Neural cell (in vitro differentiated cells): ENCODE measurements at regions not wholly inside any gene's neighbourhood (a gene's known extent, or its start where the extent isn't known, plus 50 kb on each side); places are given as distances from the start of the nearest gene placed in this dataset.
"Not testable (repeated sequence)": the region's sequence is repeated elsewhere in the genome, so short reads cannot be mapped to it uniquely, and the experiment has no call there.

Source experiments
- H2AFZ ChIP-seq: fragments of 200-600, 300-800 bp; sonication (generic), shearing (Covaris generic); 2 replicates; pipeline ENCODE4 v1.6.0; 2014; ENCODE audit warnings: low read depth, mild to moderate bottlenecking, antibody characterized with exemption, low read length, moderate library complexity
- H3F3A ChIP-seq: fragments of 200-600 bp; shearing (Covaris generic); 2 replicates; pipeline ENCODE4 v1.6.1; 2016; ENCODE audit warnings: mild to moderate bottlenecking, moderate library complexity, mixed read lengths, antibody characterized with exemption, low read length; ENCODE audit not compliant: insufficient read depth, poor library complexity, severe bottlenecking
- H3K27ac ChIP-seq: fragments of 200-600, 300-800 bp; sonication (generic), shearing (Covaris generic); 2 replicates; pipeline ENCODE4 v1.5.1; 2014; ENCODE audit warnings: mild to moderate bottlenecking, low read length, moderate library complexity
- H3K27me3 ChIP-seq: fragments of 300-800, 200-600 bp; sonication (generic), shearing (Covaris generic); 2 replicates; pipeline ENCODE4 v1.6.0; 2014; ENCODE audit warnings: mild to moderate bottlenecking, low read depth, low read length, moderate library complexity; ENCODE audit not compliant: insufficient read depth
- H3K36me3 ChIP-seq: fragments of 300-800, 200-600 bp; sonication (generic), shearing (Covaris generic); 2 replicates; pipeline ENCODE4 v1.5.1; 2014; ENCODE audit warnings: mild to moderate bottlenecking, antibody characterized with exemption, low read length, moderate library complexity; ENCODE audit not compliant: insufficient read depth
- H3K4me2 ChIP-seq: fragments of 300-800, 200-600 bp; sonication (generic), shearing (Covaris generic); 2 replicates; pipeline ENCODE4 v1.6.0; 2014; ENCODE audit warnings: mild to moderate bottlenecking, low read length
- H3K4me3 ChIP-seq: fragments of 300-800, 200-600 bp; sonication (generic), shearing (Covaris generic); 2 replicates; pipeline ENCODE4 v1.5.1; 2014; ENCODE audit warnings: mild to moderate bottlenecking, low read length, moderate library complexity
- H3K79me2 ChIP-seq: fragments of 200-600 bp; shearing (Covaris generic); replicated peaks from 2 replicates; pipeline ENCODE4 v1.6.0; 2014; ENCODE audit warnings: mild to moderate bottlenecking, low read length, moderate library complexity; ENCODE audit not compliant: insufficient read depth
- H3K9ac ChIP-seq: fragments of 300-800, 200-600 bp; sonication (generic), shearing (Covaris generic); 2 replicates; pipeline ENCODE4 v1.6.1; 2016; ENCODE audit warnings: mild to moderate bottlenecking, low read length, mixed read lengths
- H3K9me2 ChIP-seq: fragments of 200-600 bp; shearing (Covaris generic); 2 replicates; pipeline ENCODE4 v1.6.1; 2016; ENCODE audit warnings: mild to moderate bottlenecking, low read length, mixed read lengths; ENCODE audit not compliant: insufficient read depth
- H3K9me3 ChIP-seq: fragments of 200-600, 300-800 bp; sonication (generic), shearing (Covaris generic); 2 replicates; pipeline ENCODE4 v1.6.1; 2016; ENCODE audit warnings: mild to moderate bottlenecking, mixed run types, low read length, moderate library complexity, mixed read lengths
- H4K20me1 ChIP-seq: fragments of 200-600 bp; shearing (Covaris generic); 2 replicates; pipeline ENCODE4 v1.6.1; 2016; ENCODE audit warnings: mild to moderate bottlenecking, mixed run types; ENCODE audit not compliant: insufficient read depth
- EP300 ChIP-seq: fragments of 450-650 bp; conservative IDR thresholded peaks from 2 replicates; pipeline ENCODE4 v1.6.1; 2014; ENCODE audit warnings: antibody characterized with exemption, mild to moderate bottlenecking, moderate library complexity; ENCODE audit not compliant: poor library complexity, severe bottlenecking
- EZH2 ChIP-seq: fragments of 200-600, 300-800 bp; shearing (Covaris generic), sonication (generic); IDR thresholded peaks from 2 replicates; pipeline ENCODE4 v1.6.1; 2014; ENCODE audit warnings: antibody characterized with exemption, low read length, borderline replicate concordance, mild to moderate bottlenecking; ENCODE audit not compliant: insufficient read depth, poor library complexity, severe bottlenecking
- MXI1 ChIP-seq: fragments of 450-650 bp; conservative IDR thresholded peaks from 2 replicates; pipeline ENCODE4 v1.6.1; 2014; ENCODE audit warnings: antibody characterized with exemption, mild to moderate bottlenecking; ENCODE audit not compliant: poor library complexity, severe bottlenecking
- POLR2AphosphoS5 ChIP-seq: IDR thresholded peaks from 2 replicates; pipeline ENCODE4 v1.6.1; 2012
- RAD21 ChIP-seq: fragments of 450-650 bp; conservative IDR thresholded peaks from 2 replicates; pipeline ENCODE4 v1.6.1; 2014; ENCODE audit warnings: antibody characterized with exemption, mild to moderate bottlenecking, moderate library complexity
- REST ChIP-seq: IDR thresholded peaks from 2 replicates; pipeline ENCODE4 v1.6.1; 2012; ENCODE audit warnings: borderline replicate concordance
- SMC3 ChIP-seq: fragments of 450-650 bp; conservative IDR thresholded peaks from 2 replicates; pipeline ENCODE4 v1.6.1; 2014; ENCODE audit warnings: antibody characterized with exemption, mild to moderate bottlenecking, moderate library complexity; ENCODE audit not compliant: poor library complexity
- TAF1 ChIP-seq: IDR thresholded peaks from 2 replicates; pipeline ENCODE4 v1.6.1; 2012; ENCODE audit warnings: low read depth
- TF ChIP-seq, protein P1 (sequence below): fragments of 450-650 bp; IDR thresholded peaks from 2 replicates; pipeline ENCODE4 v1.5.1; 2014; ENCODE audit warnings: antibody characterized with exemption, mild to moderate bottlenecking, moderate library complexity; ENCODE audit not compliant: poor library complexity, severe bottlenecking

DNA sequence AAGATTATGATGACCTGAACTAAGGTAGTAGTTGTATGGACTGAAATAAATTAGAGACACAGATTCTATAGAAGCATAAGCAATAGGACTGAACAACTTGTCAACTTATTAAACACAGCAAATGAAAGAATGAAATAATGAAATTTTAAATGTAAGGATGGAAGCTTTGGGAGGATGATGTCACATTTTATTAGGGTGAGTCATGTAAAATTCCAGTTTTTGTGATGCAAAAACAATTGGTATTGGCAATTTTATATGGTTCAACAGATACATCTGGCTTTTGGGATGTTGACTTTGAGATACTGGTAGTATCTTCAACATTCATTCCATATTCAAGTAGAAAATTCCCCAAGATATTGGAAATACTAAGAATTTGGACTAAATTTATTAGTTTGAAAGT is 72.7 kb upstream of the IL15 start:
- Histone ChIP-seq H3K79me2 (no peaks in the 10 kb centered on the region), H3K4me2 (no peak overlapping the region), H3K36me3 (no peaks in the 10 kb centered on the region), H2AFZ (no peak overlapping the region), H3K4me3 (no peak overlapping the region), H3K9ac (no peak overlapping the region), H4K20me1 (no peaks in the 10 kb centered on the region), H3K27ac (no peak overlapping the region), H3F3A (no peaks in the 10 kb centered on the region), H3K27me3 (no peaks in the 10 kb centered on the region), H3K9me3 (no peaks in the 10 kb centered on the region), H3K9me2 (no peaks in the 10 kb centered on the region)
- no peak for TF ChIP-seq MXI1
- TF ChIP-seq RAD21 = no peak
- no peak for TF ChIP-seq TAF1
- no peak for TF ChIP-seq EZH2
- TF ChIP-seq, protein P1, sequence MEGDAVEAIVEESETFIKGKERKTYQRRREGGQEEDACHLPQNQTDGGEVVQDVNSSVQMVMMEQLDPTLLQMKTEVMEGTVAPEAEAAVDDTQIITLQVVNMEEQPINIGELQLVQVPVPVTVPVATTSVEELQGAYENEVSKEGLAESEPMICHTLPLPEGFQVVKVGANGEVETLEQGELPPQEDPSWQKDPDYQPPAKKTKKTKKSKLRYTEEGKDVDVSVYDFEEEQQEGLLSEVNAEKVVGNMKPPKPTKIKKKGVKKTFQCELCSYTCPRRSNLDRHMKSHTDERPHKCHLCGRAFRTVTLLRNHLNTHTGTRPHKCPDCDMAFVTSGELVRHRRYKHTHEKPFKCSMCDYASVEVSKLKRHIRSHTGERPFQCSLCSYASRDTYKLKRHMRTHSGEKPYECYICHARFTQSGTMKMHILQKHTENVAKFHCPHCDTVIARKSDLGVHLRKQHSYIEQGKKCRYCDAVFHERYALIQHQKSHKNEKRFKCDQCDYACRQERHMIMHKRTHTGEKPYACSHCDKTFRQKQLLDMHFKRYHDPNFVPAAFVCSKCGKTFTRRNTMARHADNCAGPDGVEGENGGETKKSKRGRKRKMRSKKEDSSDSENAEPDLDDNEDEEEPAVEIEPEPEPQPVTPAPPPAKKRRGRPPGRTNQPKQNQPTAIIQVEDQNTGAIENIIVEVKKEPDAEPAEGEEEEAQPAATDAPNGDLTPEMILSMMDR = no peak
- TF ChIP-seq SMC3 = no peak
- TF ChIP-seq POLR2AphosphoS5 = no peak
- TF ChIP-seq REST = no peak
- TF ChIP-seq EP300 = no peak

DNA sequence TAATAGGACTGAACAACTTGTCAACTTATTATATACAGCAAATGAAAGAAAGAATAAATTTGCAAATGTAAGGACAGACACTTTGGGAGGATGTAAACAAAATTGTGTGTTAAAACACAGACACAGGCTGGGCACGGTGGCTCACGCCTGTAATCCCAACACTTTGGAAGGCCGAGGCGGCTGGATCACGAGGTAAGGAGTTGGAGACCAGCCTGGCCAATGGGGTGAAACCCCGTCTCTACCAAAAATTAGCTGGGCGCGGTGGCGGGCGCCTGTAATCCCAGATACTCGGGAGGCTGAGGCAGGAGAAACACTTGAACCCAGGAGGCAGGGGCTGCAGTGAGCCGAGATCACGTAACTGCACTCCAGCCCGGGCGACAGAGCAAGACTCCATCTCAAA is 71.4 kb upstream of the IL15 start:
- not testable (repeated sequence) for H3K27ac ChIP-seq, H3K9me2 ChIP-seq, H3K79me2 ChIP-seq, H3K9me3 ChIP-seq, H3K4me3 ChIP-seq, H3K36me3 ChIP-seq, H4K20me1 ChIP-seq, H3K4me2 ChIP-seq, H2AFZ ChIP-seq, H3F3A ChIP-seq, H3K27me3 ChIP-seq, H3K9ac ChIP-seq

- TF ChIP-seq REST (no peak), TAF1 (no peak)
- Histone ChIP-seq H3K4me3 (no peak overlapping the region), H3K9me3 (no peaks in the 10 kb centered on the region), H3K4me2 (no peak overlapping the region), H2AFZ (no peak overlapping the region), H3K9me2 (no peaks in the 10 kb centered on the region), H3K36me3 (no peaks in the 10 kb centered on the region), H3K79me2 (no peaks in the 10 kb centered on the region), H4K20me1 (no peaks in the 10 kb centered on the region), H3K27ac (no peak overlapping the region), H3K9ac (no peak overlapping the region), H3F3A (no peaks in the 10 kb centered on the region), H3K27me3 (no peaks in the 10 kb centered on the region)
These were observed 70.8 kb upstream of the IL15 start for GRCh38 chr4:141565379-141566089.
